MM.1S (cell line): ENCODE measurements at regions not wholly inside any gene's neighbourhood (a gene's known extent, or its start where the extent isn't known, plus 50 kb on each side); places are given as distances from the start of the nearest gene placed in this dataset.

Experiments
- DNase-seq: peaks from one replicate; pipeline ENCODE4 v3.0.0-alpha.2; 2015
- H2AFZ ChIP-seq: fragments of 300-600 bp; sonication (generic); 2 replicates; pipeline ENCODE4 v1.6.0; 2016; ENCODE audit warnings: antibody characterized with exemption, low read length
- H3F3A ChIP-seq: fragments of 300-600 bp; sonication (generic); 2 replicates; pipeline ENCODE4 v1.6.1; 2016; ENCODE audit warnings: mild to moderate bottlenecking, antibody characterized with exemption, low read length, moderate library complexity, mixed read lengths; ENCODE audit not compliant: insufficient read depth
- H3K27ac ChIP-seq: fragments of 300-600 bp; sonication (generic); 2 replicates; pipeline ENCODE4 v1.5.1; 2016; ENCODE audit warnings: mild to moderate bottlenecking, low read length
- H3K27me3 ChIP-seq: fragments of 300-600 bp; sonication (generic); replicated peaks from 2 replicates; pipeline ENCODE4 v1.6.0; 2016; ENCODE audit warnings: low read length; ENCODE audit not compliant: insufficient read depth
- H3K36me3 ChIP-seq: fragments of 300-600 bp; sonication (generic); replicated peaks from 2 replicates; pipeline ENCODE4 v1.6.1; 2016; ENCODE audit warnings: mild to moderate bottlenecking, low read length, mixed read lengths; ENCODE audit not compliant: insufficient read depth
- H3K4me1 ChIP-seq: fragments of 300-600 bp; sonication (generic); 2 replicates; pipeline ENCODE4 v1.6.1; 2016; ENCODE audit warnings: low read length, mixed read lengths
- H3K4me2 ChIP-seq: fragments of 300-600 bp; sonication (generic); 2 replicates; pipeline ENCODE4 v1.6.0; 2016; ENCODE audit warnings: low read depth, low read length
- H3K4me3 ChIP-seq: fragments of 300-600 bp; sonication (generic); 2 replicates; pipeline ENCODE4 v1.5.1; 2016; ENCODE audit warnings: low read length, mixed read lengths
- H3K79me2 ChIP-seq: fragments of 300-600 bp; sonication (generic); 2 replicates; pipeline ENCODE4 v1.6.1; 2016; ENCODE audit warnings: mixed run types, low read length, mixed read lengths
- H3K9ac ChIP-seq: fragments of 300-600 bp; sonication (generic); 2 replicates; pipeline ENCODE4 v1.6.1; 2016; ENCODE audit warnings: low read length, mixed read lengths
- H3K9me2 ChIP-seq: fragments of 300-600 bp; sonication (generic); replicated peaks from 2 replicates; pipeline ENCODE4 v1.6.1; 2016; ENCODE audit warnings: mild to moderate bottlenecking, low read length, mixed read lengths; ENCODE audit not compliant: insufficient read depth
- H3K9me3 ChIP-seq: fragments of 300-600 bp; sonication (generic); replicated peaks from 2 replicates; pipeline ENCODE4 v1.6.1; 2016; ENCODE audit warnings: mild to moderate bottlenecking, low read length, mixed read lengths; ENCODE audit not compliant: insufficient read depth
- H4K20me1 ChIP-seq: fragments of 300-600 bp; sonication (generic); 2 replicates; pipeline ENCODE4 v1.6.1; 2016; ENCODE audit warnings: mild to moderate bottlenecking, low read length, moderate library complexity, mixed read lengths; ENCODE audit not compliant: insufficient read depth
- CTCF ChIP-seq: fragments of 300-600 bp; sonication (generic); IDR thresholded peaks from 2 replicates; pipeline ENCODE4 v1.5.1; 2016; ENCODE audit warnings: antibody characterized with exemption, low read length, mixed read lengths
- EZH2 ChIP-seq: fragments of 300-600 bp; sonication (generic); optimal IDR thresholded peaks from 2 replicates; pipeline ENCODE3; 2017; ENCODE audit warnings: low read depth, mild to moderate bottlenecking, antibody characterized with exemption, low read length, mixed read lengths
- EZH2phosphoT487 ChIP-seq: fragments of 300-600 bp; sonication (generic); IDR thresholded peaks from 2 replicates; pipeline ENCODE4 v1.6.1; 2018; ENCODE audit warnings: antibody characterized with exemption, low read length

GRCh38 chr14:29069228-29069627, 302.6 kb downstream of the FOXG1 start:
- Histone ChIP-seq H3F3A (no peaks in the 10 kb centered on the region), H3K27ac (no peak overlapping the region), H3K9me2 (no peaks in the 10 kb centered on the region), H3K36me3 (no peaks in the 10 kb centered on the region), H2AFZ (no peak overlapping the region), H4K20me1 (no peaks in the 10 kb centered on the region), H3K4me1 (peaks cover 11% of the 10 kb centered on the region; the same call in 1 of the 2 replicates), H3K4me2 (no peak overlapping the region), H3K27me3 (no peaks in the 10 kb centered on the region), H3K79me2 (no peaks in the 10 kb centered on the region), H3K4me3 (no peak overlapping the region), H3K9me3 (no peaks in the 10 kb centered on the region), H3K9ac (no peak overlapping the region)
- TF ChIP-seq EZH2phosphoT487: no peak
- TF ChIP-seq EZH2: no peak
- TF ChIP-seq CTCF: no peak
- DNase-seq: no peak

- no peaks in the 10 kb centered on the region for H3K9me3 ChIP-seq
- H3K4me1 ChIP-seq: peaks cover 12% of the 10 kb centered on the region
- no peak overlapping the region for H3K4me2 ChIP-seq
- H3K9ac ChIP-seq: no peak overlapping the region
- no peaks in the 10 kb centered on the region for H4K20me1 ChIP-seq
- no peak overlapping the region for H3K27ac ChIP-seq
- H3F3A ChIP-seq: no peaks in the 10 kb centered on the region
- H2AFZ ChIP-seq: no peak overlapping the region
- DNase-seq: no peak
- H3K79me2 ChIP-seq: no peaks in the 10 kb centered on the region
- no peaks in the 10 kb centered on the region for H3K9me2 ChIP-seq
- H3K36me3 ChIP-seq: no peaks in the 10 kb centered on the region
- H3K4me3 ChIP-seq: no peak overlapping the region
- H3K27me3 ChIP-seq: no peaks in the 10 kb centered on the region
- TF ChIP-seq EZH2phosphoT487 (no peak), CTCF (no peak), EZH2 (no peak)
These were observed 309.2 kb downstream of the FOXG1 start for GRCh38 chr14:29075761-29076160.

- no peak for TF ChIP-seq CTCF
- no peak for TF ChIP-seq EZH2
- no peak for TF ChIP-seq EZH2phosphoT487
- Histone ChIP-seq H3F3A (no peaks in the 10 kb centered on the region), H3K9me3 (no peaks in the 10 kb centered on the region), H3K79me2 (no peaks in the 10 kb centered on the region), H3K36me3 (no peaks in the 10 kb centered on the region), H3K9ac (no peak overlapping the region), H4K20me1 (no peaks in the 10 kb centered on the region), H3K4me3 (no peak overlapping the region), H3K4me1 (peaks cover 12% of the 10 kb centered on the region), H3K27me3 (no peaks in the 10 kb centered on the region), H3K27ac (no peak overlapping the region), H3K4me2 (no peak overlapping the region), H3K9me2 (no peaks in the 10 kb centered on the region), H2AFZ (no peak overlapping the region)
- no peak for DNase-seq
These were observed 311.3 kb downstream of the FOXG1 start for GRCh38 chr14:29077916-29078315.
